Fibroblast of skin of scalp (primary cell): ENCODE measurements at regions not wholly inside any gene's neighbourhood (a gene's known extent, or its start where the extent isn't known, plus 50 kb on each side); places are given as distances from the start of the nearest gene placed in this dataset.
A peak's percentile ranks its signal among the peaks of the same experiment; 100 is the strongest.

ENCODE experiments used
- DNase-seq: peaks from one replicate; pipeline ENCODE4 v3.0.0-alpha.2; 2013

DNA sequence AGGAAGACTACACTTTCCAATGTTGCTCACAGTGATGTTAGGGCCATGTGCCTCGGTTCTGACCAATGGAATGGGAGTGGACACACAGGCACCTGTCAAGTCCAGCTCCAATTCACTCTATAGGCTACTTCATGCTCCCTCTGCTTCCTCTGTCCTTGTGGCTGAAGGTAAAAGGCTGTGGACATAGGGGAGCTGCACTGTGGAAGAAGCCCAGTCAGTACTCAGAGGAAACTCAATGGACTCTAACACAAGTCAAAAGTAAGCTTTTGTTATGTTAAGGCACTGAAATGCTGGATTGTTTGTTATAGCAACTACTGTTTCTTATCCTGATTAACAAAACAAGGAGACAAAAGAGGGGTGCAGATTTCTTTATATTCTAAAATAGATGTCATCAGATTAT is 278.2 kb downstream of the BCL11B start:
- DNase-seq: no peak

- no peak for DNase-seq
Measured at GRCh38 chr14:98994561-98994960, 277.4 kb downstream of the BCL11B start.

DNA sequence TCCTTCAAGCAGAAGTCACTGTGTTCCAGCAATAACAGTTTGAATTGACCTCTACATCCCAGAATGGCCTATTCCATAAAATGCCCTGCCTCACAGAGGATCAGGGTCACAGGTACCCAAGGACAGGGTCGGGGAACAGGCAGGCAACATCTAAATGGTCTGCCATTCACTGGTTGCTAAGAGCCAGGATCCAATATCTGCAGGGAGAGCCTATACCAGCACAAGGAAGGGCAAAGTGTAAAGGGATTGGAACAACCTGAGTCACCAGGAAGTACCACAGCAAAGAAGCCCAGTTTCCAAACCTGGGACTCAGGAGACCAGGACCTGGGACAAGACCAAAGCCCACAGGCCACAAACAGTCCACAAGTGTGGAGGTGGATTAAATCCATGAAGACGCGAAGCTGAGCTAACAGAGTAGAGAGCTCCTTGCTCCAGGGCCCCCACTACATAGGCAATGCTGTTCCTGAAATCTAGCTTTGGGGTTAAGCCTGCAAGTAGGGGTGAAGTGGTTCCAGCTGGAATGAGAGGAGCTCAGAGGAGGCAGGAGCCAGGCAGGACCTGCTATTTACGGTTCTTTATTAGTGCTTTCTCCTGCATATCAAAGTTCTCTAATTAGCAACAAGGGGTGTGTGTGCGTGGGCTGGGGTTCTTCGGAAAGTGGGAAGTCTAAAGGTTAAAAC is 274.3 kb downstream of the BCL11B start:
- no peak for DNase-seq

DNA sequence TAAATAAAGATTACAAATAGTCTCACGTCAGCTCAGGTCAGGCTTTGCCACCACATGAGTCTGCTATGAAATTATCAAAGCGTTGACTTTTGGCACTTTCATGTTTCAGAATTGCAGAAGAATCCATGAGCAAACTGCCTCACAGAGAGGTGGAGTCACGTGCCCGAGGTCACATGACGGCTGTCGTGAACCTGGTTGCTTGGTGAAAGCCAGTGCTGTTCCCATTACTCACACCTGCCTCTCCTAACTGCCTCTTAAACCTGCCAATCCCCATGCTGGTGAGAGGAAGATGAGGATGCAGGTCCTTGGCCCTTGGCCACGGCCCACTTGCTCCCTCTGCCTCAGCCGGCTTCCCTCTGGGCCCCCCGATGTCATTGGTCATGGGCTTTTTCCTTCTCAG is 272.7 kb downstream of the BCL11B start:
- DNase-seq: no peak

GRCh38 chr14:98999901-99000300 is 272.1 kb downstream of the BCL11B start:
- no peak for DNase-seq

GRCh38 chr14:99001241-99001640 is 270.8 kb downstream of the BCL11B start:
- no peak for DNase-seq

- DNase-seq: no peak
Measured at GRCh38 chr14:99003646-99004045, 268.4 kb downstream of the BCL11B start.

GRCh38 chr14:99004112-99004511 is 267.9 kb downstream of the BCL11B start:
- no peak for DNase-seq

DNA sequence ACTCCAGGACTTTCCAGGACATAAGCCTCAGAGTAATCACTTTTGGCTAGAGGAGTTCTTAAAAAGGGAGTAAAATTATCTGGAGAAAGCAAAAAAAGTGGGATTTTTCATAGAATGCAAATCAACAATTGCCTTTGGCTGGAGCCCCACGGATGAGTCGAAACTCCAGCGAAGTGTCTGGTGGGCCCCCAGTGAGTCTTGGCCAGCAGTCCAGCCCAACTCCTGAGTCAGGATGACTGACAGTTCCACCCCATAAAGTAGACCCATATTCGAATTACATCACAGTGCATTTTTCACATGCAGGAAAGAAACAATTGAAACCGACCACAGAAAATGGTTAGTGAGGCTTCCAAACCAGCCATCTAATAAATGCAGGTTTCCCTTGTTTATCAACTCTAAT is 265.7 kb downstream of the BCL11B start:
- DNase-seq: peak; percentile 61

DNA sequence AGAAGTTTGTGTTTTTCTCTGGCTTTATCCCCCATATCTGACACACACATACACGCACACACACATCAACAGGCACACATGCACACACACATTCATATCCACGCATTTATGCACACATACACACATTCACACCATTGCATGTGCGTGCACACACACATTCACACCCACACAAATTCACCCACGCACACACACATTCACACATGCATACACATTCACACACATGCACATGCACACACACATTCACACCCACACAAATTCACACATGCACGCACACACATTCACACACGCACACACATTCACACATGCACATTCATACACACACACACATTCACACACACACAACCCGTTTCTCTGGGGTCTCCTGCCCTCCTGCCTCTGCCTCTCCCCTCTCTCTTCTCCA is 264.2 kb downstream of the BCL11B start:
- no peak for DNase-seq

DNA sequence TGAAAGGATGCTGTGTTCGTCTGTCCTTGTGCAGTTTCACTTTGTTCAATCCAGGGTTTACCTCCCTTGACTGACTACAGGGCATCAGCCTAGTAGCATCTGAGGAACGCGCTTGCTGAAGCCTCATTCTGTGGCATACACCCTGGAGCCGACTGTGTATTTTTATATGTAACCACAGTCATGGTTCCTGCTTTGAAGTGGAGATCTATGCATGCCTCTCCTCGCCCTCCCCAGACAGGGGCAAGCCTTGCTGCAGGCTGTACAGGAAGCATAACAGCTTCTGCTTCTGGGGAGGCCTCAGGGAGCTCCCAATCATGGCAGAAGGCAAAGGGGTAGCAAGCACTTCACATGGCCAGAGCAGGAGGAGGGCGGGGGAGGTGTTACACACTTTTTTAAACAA is 262.1 kb downstream of the BCL11B start:
- DNase-seq: no peak

- no peak for DNase-seq
Measured at GRCh38 chr14:99011385-99011784, 260.6 kb downstream of the BCL11B start.

DNA sequence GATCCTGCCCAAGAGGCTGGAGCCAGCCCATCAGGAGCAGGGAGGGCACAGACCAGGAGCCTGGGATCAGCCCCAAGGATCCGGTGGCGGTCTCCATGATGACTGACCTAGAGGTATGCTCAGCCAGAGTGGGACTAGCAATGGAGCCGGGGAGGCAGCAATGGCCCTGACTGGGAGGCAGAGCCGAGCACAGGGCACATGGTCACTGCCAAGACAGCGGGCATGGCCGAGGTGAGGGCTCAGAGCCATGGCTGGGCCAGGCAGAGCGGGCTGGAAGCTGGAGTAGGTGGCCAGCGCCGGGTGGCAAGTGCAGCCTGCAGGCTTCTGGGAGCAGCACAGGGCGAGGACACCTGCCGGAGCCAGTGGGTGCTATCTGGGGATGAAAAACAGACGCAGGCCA is 259.3 kb downstream of the BCL11B start:
- DNase-seq: no peak

DNA sequence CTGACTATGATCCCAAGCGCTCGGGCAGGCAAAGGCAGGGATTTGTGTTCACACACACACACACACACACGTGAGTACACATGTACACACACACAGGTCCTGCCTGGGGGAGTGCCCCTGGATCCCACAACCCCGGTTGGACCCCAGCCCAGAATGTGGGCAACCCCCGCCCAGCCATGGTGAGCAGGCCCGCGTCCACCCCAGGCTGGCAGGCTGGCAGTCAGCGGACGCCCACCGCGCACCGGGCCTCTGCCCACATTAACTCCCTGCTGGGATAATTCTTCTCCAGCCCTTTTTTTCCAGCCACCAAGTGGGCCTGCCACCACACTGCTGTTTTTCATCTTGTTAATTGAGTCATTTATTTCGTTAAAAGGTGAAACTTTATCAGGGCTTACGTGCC is 256.2 kb downstream of the BCL11B start:
- no peak for DNase-seq

- DNase-seq: no peak
Measured at GRCh38 chr14:99023371-99023770, 248.6 kb downstream of the BCL11B start.

DNA sequence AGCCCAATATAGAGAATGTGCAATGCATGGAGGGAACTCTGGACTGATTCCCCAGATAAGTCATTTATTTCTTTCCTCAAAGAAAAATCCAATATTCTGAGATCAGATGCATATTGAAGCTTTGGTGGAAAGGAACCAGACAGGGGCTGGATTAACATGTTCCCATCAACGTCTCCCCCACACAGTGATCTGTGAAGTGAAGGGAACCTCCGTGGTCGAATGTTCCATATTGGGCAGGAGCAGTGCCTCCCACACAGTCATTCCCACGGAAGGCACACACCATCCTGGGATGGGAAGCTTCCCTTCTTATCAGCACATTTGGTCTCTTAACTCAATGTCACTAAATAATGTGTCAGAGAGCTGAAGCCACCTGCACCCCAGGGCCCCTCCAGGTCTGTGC is 247.1 kb downstream of the BCL11B start:
- DNase-seq: no peak

DNA sequence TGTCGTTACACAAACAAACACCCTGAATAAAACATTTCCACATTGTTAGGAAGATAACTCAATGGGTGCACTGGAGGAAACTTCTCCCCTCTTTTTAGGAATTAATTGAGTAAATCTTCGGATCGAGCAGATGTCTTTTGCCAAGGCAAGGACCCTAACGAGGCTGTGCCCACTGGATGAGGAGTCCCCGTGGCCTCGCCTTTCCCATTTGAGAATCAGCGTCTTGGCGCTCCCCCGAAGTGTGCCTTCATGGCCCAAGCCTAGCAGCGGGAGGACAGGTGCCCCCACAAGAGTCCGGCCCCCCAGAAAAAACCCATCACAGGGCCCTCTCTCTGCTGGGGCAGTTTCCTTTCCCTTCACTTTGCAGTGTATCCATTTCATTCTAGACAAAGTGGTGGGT is 246.6 kb downstream of the BCL11B start:
- no peak for DNase-seq

- DNase-seq: peak; percentile 43
Measured at GRCh38 chr14:99026471-99026870, 245.5 kb downstream of the BCL11B start.

DNA sequence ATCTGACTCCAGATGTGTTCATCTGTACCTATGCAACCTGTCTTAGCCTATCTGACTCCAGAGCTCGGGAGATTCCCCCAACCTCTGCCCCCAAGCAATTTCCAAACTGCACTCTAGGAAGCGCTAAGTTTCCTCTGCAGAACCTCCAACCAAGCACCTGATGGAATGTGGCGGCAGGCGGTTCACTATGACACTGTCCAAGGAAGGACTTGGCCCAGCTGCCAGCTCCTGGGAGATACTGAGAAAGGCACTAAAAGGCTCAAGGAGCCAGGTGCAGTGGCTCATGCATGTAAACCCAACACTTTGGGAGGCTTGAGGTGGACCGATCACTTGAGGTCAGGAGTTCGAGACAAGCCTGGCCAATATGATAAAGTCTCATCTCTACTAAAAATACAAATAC is 244.0 kb downstream of the BCL11B start:
- no peak for DNase-seq

DNA sequence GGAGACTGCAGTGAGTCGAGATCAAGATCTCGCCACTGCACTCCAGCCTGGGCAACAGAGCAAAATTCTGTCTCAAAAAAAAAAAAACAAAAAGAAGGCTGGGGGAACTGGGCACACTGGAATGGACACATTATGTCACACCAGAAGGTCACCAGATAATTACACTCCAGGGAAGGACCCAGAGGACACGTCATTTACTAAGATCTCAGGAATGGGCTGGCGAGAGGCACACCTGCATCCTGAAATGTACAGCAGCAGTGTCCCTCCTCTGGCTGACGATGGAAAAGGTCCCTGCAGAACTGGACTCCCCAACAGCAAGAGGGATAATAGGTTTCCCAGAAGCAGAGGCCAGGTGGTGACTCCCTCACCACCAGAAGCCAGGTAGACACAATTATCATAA is 243.5 kb downstream of the BCL11B start:
- no peak for DNase-seq

GRCh38 chr14:99029145-99029915 is 242.7 kb downstream of the BCL11B start:
- DNase-seq: no peak

- no peak for DNase-seq
Measured at GRCh38 chr14:99029916-99030305, 242.1 kb downstream of the BCL11B start.

GRCh38 chr14:99030454-99030853 is 241.5 kb downstream of the BCL11B start:
- DNase-seq: no peak

DNA sequence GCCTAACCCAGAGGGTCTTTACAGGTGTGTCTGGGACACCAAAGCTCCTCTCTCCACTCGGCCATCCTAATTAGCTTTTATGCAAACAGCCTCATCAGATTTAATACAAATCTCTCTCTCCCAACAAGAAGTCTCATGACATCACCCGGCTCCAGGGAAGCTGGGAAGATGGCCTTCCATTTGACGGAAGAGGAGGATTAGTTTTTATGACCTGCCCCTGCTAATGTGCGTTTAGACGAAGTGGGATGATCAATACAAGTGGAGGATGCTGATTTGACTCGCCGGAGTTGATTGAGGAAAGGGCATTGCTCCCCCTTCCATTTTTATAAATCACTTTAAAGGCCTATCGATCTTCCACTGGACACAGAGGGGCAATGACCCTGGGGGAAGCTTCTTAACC is 239.2 kb downstream of the BCL11B start:
- DNase-seq: no peak

- DNase-seq: no peak
Measured at GRCh38 chr14:99033951-99034350, 238.0 kb downstream of the BCL11B start.
